ENCODE measurements at regions not wholly inside any gene's neighbourhood (a gene's known extent, or its start where the extent isn't known, plus 50 kb on each side); places are given as distances from the start of the nearest gene placed in this dataset.
"Not testable (repeated sequence)": the region's sequence is repeated elsewhere in the genome, so short reads cannot be mapped to it uniquely, and the experiment has no call there.

- no peak for DNase-seq
Measured at GRCh38 chr15:77838595-77838994, 205.9 kb upstream of the LINGO1 start.

- DNase-seq = peak; percentile 41
Measured at GRCh38 chr15:77838061-77838460, 205.3 kb upstream of the LINGO1 start.

GRCh38 chr15:77837649-77838025, 204.9 kb upstream of the LINGO1 start:
- peak; percentile 31 for DNase-seq

DNA sequence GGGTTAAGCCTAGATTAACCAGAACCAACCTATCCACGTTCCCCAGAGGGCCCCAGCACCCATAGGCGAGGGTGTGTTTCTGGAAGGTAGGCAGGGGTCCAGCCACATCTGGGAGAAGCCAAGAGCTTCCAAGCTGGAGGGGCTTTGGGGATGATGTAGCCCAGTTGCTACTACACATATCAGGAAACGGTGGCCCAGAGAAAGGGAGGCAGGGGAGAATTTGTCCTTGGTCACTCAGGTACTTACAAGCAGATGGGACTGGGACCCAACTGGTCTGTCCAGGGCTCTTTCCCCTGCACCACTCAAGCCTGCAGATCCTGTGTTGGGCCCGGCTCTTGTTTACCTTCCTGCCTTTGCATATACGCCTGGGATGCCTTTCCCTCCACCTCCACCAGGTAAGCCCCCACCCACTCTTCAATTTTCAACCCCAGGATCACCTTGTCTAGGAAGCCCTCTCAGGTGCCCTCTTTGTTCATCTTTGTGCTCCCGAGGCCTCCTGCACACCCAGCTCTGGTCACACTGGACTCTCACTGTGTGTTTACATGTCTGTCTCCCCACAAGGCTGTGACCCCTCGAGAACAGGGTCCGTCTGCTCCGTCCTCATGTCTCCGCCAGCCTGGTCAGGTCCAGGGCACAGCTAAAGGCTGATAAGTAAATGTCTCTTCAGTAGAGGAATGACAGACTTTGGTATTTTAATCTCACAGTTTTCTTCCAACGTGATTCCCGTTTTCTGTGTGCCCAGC, 204.4 kb upstream of the LINGO1 start:
- peak; percentile 35 for DNase-seq

- peak; percentile 26 for DNase-seq
Measured at GRCh38 chr15:77836121-77836692, 203.5 kb upstream of the LINGO1 start.

DNA sequence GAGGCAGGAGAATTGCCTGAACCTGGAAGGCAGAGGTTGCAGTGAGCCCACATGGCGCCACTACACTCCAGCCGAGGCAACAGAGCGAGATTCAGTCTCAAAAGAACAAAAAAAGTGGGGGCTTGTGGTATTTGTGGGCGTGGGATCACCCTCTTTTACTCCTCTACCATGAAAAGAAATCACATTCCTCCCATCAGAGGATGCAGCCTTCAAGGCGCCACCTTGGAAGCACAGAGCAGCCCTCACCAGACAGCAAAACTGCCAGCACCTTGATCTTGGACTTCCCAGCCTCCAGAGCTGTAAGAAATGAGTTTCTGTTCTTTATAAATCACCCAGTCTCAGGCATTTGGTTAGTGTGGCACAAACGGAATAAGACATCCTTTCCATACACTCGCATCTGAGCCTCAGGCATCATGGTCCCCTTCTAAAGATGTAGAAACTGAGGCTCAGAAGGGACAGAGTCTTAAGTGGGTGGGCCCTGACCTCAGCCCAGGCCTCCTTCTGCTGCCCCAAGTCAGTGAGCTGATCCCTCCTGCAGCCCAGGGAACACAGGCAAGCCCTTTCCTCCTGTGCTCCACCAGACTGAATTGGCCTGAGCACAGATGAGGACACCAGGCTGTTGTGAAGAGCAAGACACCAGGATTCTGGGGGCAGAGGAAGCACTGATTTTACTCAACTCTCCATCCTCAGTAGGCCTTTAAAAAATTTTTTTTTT, 201.7 kb upstream of the LINGO1 start:
- DNase-seq = peak; percentile 18

- no peak for DNase-seq
Measured at GRCh38 chr15:77832874-77833273, 200.2 kb upstream of the LINGO1 start.

DNA sequence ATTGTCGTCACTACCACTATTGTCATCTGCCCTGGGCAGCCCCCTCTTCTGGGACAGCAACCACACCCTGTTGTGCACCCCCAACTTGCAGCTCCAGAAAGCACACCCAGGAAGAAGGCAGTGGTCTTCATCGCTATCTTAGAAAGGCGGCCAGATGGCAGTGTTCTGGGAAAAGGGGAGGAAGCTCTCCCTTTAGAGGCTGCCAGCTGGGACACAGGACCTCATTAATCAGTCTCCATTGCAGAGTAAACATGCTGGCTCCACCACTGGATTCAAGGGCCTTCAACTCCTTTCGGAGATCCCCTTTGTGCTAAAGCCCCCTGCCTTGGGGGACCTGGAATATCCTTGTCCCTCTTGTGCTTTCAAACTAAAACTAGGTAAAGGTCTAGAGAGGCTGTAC, 199.3 kb upstream of the LINGO1 start:
- peak; percentile 22 for DNase-seq

DNA sequence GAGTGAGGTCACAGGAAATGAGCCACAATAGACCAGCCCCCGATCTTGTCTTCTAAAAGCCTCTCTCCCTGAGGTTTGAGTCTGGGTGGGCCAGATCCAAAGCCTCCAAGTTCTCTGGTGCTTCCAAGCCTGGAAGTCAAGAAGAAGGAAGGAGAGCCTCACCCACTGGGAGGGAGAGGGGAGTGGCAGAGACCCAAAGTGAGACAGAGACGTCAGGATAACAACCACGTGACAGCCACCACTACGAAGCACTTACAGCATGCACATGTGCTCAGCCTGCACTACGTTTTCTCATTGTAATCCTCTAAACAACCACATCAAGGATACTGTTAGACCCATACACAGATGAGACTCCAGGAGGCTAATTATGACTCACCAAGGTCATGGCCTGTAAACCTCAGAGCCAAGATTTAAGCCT, 197.3 kb upstream of the LINGO1 start:
- peak; percentile 46 for DNase-seq

DNA sequence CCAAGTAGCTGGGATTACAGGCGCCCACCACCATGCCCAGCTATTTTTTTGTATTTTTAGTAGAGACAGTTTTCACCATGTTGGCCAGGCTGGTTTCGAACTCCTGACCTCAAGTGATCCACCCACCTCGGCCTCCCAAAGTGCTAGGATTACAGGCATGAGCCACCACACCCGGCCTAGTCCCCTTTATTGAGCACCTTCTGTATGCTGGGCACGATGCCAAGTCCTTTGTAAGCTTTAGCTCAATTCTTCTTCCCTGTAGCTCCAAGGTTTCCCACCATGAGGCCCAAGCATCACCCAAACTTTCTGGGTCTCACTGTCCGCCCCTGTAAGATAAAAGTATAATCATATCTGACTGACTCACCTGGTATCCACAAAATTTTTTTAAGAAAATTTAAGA, 196.6 kb upstream of the LINGO1 start:
- not testable (repeated sequence) for DNase-seq

- DNase-seq = peak; percentile 38
Measured at GRCh38 chr15:77827860-77828259, 195.1 kb upstream of the LINGO1 start.

- DNase-seq = peak; percentile 39
Measured at GRCh38 chr15:77826006-77826695, 193.4 kb upstream of the LINGO1 start.

GRCh38 chr15:77825546-77825945, 192.8 kb upstream of the LINGO1 start:
- peak; percentile 30 for DNase-seq

DNA sequence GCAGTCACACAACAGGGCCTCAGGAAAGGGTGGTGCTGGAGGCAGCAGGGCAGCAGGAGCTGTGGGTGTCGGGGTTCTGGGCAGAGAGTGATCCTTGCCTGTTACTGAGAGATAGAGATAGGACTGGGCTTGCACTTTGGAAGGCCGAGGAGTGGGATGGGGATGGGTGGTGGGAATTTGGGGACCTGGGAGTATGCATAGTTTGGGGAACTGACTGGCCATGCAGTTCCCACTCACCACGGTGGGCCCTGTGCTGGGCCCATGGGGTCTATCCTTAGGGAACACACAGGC, 192.5 kb upstream of the LINGO1 start:
- DNase-seq = peak; percentile 24

- no peak for DNase-seq
Measured at GRCh38 chr15:77824361-77825251, 191.9 kb upstream of the LINGO1 start.

- no peak for DNase-seq
Measured at GRCh38 chr15:77823736-77824135, 191.0 kb upstream of the LINGO1 start.

DNA sequence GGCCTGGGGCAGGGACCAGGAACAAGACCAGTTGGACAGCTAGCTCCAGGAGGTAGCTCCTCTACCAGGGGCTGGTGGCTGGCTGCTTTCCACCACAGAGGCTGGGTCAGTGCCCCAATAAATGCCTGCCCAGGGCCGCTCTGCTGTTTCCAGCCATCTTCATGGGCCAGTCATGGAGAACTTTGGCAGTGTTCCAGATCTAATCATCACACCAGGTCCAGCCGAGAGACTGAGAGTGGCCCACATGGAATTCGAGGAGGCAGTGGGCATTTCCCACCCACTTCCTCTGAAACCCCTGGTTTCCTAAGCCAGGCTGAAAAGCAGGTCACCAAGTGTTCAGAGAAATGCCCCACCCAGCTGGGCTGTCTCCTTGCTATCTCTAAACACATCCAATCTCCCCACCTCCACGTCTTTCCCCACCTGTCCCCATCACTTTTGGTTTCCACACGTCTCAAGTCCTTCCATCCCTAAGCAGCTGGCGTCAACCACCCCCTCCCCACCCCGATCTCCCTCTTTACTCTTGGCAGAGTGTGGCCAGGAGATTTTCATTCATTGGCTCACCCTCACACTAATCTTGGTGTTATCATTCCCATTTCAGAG, 190.0 kb upstream of the LINGO1 start:
- DNase-seq = no peak

GRCh38 chr15:77821959-77822256, 189.2 kb upstream of the LINGO1 start:
- no peak for DNase-seq

GRCh38 chr15:77821188-77821958, 188.7 kb upstream of the LINGO1 start:
- peak; percentile 86 for DNase-seq

- DNase-seq = no peak
Measured at GRCh38 chr15:77819851-77820728, 187.4 kb upstream of the LINGO1 start.

Measured in right forelimb (tissue), 1 donor.